NOMO-1 treated with DMSO at 0.1 percent for 48 hours (cell line): ENCODE measurements at regions not wholly inside any gene's neighbourhood (a gene's known extent, or its start where the extent isn't known, plus 50 kb on each side); places are given as distances from the start of the nearest gene placed in this dataset.
"Not testable (repeated sequence)": the region's sequence is repeated elsewhere in the genome, so short reads cannot be mapped to it uniquely, and the experiment has no call there.

Source experiments
- DNase-seq: peaks from one replicate; lab custom pipeline; 2025; ENCODE audit not compliant: unreplicated experiment; lab: John Stamatoyannopoulos, UW

DNA sequence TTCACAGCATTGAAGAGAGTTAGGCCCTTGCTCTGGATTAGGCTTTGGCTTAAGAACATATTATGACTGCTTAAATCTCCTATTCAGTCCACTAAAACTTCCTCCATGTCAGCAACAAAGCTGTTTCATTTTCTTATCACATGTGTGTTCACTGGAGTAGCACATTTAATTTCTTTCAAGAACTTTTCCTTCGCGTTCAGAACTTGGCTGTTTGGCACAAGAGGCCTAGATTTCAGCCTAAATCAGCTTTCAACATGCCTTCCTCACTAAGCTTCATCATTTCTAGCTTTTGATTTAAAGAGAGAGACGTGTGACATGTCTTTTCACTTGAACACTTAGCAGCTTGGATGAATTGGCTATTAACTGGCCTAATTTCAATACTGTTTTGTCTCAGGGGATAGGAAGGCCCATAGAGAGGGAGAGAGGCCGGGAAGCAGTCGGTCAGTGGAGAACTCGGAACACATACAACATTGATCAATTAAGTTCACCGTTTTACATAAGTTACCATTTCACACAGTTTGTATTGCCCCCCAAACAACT, 885.2 kb upstream of the AUTS2 start:
- no peak for DNase-seq

GRCh38 chr7:68714135-68714534, 884.1 kb upstream of the AUTS2 start:
- DNase-seq: not testable (repeated sequence)

DNA sequence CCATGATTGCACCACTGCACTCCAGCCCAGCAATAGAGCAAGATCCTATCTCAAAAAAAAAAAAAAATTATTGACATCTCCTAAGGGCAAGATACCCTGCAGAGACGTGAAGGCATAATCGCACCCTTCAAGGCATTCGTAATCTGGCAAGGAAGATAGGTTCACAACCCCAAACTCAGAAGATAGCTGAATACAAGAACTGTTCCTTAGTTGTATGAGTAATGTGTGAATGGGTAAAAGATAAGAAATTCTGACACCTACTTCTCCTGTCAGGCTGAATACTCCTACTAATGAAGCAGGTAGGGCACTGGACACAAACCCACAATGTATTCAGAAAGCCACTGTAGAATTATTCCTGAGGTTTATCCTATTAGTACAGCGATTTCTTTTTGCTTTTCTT, 882.4 kb upstream of the AUTS2 start:
- DNase-seq: no peak

DNA sequence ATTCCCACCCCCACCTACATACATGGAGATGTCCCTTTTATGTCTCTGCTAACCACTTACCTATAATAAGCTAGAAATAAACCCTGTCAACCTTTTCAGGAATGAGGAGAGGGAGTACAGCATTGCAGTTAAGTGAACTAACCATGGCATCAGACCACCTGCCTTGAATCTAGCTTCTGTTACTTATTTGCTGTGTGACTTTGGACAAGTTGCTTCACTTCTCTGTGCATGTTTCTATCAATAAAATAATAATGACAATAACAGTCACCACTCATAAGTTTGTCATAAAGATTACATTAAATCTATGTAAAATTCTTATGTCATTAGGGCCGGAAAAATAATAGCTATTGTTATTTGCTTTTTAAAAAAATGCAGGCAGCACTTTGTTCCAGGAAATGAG, 881.1 kb upstream of the AUTS2 start:
- no peak for DNase-seq

GRCh38 chr7:68718097-68718551, 880.2 kb upstream of the AUTS2 start:
- no peak for DNase-seq

DNA sequence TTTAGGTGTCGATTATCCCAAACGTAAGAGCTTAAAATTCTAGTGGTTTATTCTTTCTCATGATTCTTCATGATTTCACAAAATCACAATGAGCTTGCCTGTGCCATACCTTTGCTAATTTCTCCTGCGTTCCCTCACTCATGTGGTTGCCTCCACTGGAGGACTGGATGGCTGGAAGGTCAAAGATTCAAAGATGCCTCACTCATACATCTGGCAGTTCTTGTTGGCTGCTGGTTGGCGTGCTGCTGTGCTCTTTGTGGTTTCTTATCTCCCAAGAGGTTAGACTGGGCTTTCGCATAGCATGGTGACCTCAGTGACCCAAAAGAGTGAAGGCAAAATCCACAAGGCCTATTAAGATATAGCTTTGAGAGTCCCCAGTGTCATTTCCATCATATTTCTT, 877.6 kb upstream of the AUTS2 start:
- DNase-seq: no peak

- no peak for DNase-seq
These were observed 876.2 kb upstream of the AUTS2 start for GRCh38 chr7:68722044-68722443.

GRCh38 chr7:68724965-68725364, 873.3 kb upstream of the AUTS2 start:
- no peak for DNase-seq

GRCh38 chr7:68725843-68726785, 872.2 kb upstream of the AUTS2 start:
- no peak for DNase-seq

DNA sequence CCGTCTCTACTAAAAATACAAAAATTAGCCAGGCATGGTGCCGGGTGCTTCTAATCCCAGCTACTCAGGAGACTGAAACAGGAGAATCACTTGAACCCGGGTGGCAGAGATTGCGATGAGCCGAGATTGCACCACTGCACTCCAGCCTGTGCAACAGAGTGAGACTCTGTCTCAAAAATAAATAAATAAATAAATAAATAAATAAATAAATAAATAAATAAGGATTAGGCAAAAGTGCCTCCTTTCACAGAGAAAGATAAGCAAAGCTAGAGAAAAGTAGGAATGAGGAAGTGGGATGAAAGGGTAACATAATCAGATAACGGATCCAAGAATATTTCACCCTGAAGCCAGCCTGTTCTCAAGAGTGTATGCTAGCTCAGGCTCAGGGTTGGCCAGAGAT, 869.6 kb upstream of the AUTS2 start:
- not testable (repeated sequence) for DNase-seq

DNA sequence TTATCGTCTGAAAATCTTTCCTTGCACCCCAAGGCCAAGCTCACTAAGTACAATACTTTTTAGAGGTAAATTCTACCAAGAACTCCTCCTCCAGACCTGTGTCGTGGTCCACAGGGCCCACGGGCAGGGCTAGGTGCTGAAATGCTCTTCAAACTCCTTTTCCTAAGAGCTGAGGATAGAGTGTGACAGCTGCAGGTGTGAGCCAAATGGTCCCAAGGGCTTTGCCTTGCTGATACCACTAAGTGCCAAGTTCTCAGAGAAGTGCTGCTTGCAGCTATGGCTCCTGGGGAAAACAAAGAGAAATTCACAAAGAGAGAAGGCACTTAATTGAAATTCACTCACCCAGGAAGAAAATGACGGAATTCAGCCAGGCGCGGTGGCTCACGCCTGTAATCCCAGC, 868.9 kb upstream of the AUTS2 start:
- DNase-seq: no peak

- no peak for DNase-seq
These were observed 868.1 kb upstream of the AUTS2 start for GRCh38 chr7:68730194-68730593.

- DNase-seq: no peak
These were observed 867.3 kb upstream of the AUTS2 start for GRCh38 chr7:68730964-68731363.

GRCh38 chr7:68733219-68734153, 864.8 kb upstream of the AUTS2 start:
- no peak for DNase-seq

DNA sequence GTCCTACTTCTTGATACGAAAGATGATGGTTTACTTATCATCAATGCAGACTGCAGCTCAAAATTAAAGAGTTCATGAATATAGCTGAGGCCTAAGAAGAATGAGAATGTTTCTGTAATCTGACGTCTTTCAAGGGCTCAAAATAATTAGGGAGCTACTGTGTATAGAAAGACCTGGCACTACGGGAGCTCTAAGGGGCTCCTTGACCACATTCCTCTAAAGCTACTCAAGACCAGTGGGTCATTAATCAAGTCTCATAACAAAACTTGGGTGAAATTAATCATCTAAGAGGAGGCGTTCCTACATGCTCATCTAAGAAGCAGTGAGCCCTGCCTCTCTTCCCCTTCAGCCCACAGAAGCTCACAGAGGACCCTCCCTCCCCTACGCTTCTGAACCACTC, 863.8 kb upstream of the AUTS2 start:
- DNase-seq: no peak

DNA sequence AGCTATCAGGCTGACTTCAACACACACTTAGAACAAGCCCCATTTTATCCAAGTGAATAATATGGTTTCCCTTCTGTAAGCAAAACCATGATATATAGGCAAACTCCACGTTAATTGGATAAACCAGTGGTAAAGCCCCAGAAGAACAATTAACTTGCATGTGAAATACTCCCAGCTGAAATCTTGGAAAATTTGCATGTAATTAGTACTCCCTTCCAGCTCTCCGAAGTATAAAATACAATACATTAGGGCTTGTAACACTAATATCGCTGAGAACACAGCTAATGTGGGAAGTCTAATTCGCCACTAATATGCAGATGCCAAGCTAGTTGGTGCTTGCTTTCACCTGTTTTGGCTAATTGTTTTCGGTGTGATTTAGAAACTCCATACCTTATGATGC, 859.0 kb upstream of the AUTS2 start:
- no peak for DNase-seq

- DNase-seq: no peak
These were observed 854.2 kb upstream of the AUTS2 start for GRCh38 chr7:68744036-68744435.

- no peak for DNase-seq
These were observed 849.1 kb upstream of the AUTS2 start for GRCh38 chr7:68748934-68749900.

DNA sequence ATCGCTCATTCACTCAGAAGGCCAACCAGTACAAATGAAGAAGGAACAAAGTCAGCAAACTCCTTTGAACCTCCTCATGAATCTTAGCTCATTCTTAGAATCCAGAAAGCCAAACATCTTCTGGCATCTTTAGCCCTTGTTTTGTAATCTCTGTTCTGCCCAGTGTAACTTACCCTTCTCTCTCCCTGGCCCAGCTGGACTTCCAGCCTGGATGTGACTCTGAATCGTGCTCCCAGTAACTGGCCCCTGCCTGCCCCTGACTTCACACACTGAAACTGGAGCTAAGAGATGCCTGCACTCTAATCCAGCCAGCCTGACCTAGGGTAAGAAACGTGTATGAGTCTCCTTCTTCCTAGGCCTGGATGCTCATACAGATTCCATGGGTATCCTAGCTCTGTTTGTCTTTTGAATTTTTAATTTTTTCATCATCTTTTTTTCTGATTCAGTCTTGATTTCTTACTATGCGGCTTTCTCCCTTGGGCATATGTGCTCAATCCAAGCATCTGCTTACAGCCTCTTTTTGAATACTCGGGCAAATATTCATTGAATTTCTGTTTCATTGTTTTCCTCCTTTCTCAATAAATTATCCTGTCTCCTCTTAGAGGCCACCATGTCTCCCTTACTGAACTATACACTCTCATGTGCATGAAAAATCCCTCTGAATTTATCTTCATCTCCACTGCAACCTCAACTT, 845.6 kb upstream of the AUTS2 start:
- no peak for DNase-seq

DNA sequence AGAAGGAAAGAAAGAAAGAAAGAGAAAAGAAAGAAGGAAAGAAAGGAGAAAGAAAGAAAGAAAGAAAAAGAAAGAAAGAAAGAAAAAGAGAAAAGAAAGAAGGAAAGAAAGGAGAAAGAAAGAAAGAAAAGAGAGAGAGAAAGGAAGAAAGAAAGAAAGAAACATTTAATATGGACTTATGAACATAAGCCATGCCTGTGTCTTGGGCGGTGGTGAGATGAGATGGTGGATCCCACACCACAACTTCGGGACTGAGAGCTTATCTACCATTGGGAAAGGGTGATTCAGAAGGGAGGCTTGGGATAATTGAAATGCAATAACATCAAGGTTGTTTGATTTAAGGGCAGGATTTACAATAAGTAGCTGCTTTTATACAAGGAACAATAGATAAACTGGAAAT, 843.9 kb upstream of the AUTS2 start:
- DNase-seq: no peak
